LNCaP clone FGC (cell line): ENCODE measurements at regions not wholly inside any gene's neighbourhood (a gene's known extent, or its start where the extent isn't known, plus 50 kb on each side); places are given as distances from the start of the nearest gene placed in this dataset.
"Not testable (repeated sequence)": the region's sequence is repeated elsewhere in the genome, so short reads cannot be mapped to it uniquely, and the experiment has no call there.

Experiments used
- DNase-seq: peaks from one replicate; pipeline ENCODE4 v3.0.0-alpha.2; 2011; ENCODE audit warnings: low read depth
- H3K4me3 ChIP-seq: 2 replicates; pipeline ENCODE4 v1.5.1; 2011; ENCODE audit warnings: mild to moderate bottlenecking, low read depth, low read length, control low read depth
- CTCF ChIP-seq: IDR thresholded peaks from 2 replicates; pipeline ENCODE4 v1.5.1; 2012; ENCODE audit warnings: mild to moderate bottlenecking; ENCODE audit not compliant: control insufficient read depth, insufficient read depth; ENCODE audit errors: extremely low read depth

- DNase-seq, result no peak
- no peak for TF ChIP-seq CTCF
- H3K4me3 ChIP-seq, result no peak overlapping the region
Measured at GRCh38 chr10:22807238-22807637, 92.9 kb upstream of the PIP4K2A start.

GRCh38 chr10:22805304-22805703, 90.9 kb upstream of the PIP4K2A start:
- H3K4me3 ChIP-seq, result no peak overlapping the region
- no peak for DNase-seq
- TF ChIP-seq CTCF, result 0 out of 2 replicates have a peak, but pooled peaks have one; percentile 20

GRCh38 chr10:22803261-22803885, 89.0 kb upstream of the PIP4K2A start:
- no peak for TF ChIP-seq CTCF
- no peak for DNase-seq
- no peak overlapping the region for H3K4me3 ChIP-seq

- no peak for TF ChIP-seq CTCF
- no peak for DNase-seq
Measured at GRCh38 chr10:22801785-22802184, 87.4 kb upstream of the PIP4K2A start.

GRCh38 chr10:22797796-22798195, 83.4 kb upstream of the PIP4K2A start:
- H3K4me3 ChIP-seq, DNase-seq: not testable (repeated sequence)

More at GRCh38 chr10:22801785-22802184, 87.4 kb upstream of the PIP4K2A start:
- no peak overlapping the region for H3K4me3 ChIP-seq

GRCh38 chr10:22795546-22795945, 81.2 kb upstream of the PIP4K2A start:
- no peak overlapping the region for H3K4me3 ChIP-seq
- TF ChIP-seq CTCF, result no peak
- peak; percentile 7 for DNase-seq

GRCh38 chr10:22792161-22792560, 77.8 kb upstream of the PIP4K2A start:
- no peak overlapping the region for H3K4me3 ChIP-seq
- no peak for TF ChIP-seq CTCF
- no peak for DNase-seq

- TF ChIP-seq CTCF, result no peak
- no peak overlapping the region for H3K4me3 ChIP-seq
- no peak for DNase-seq
Measured at GRCh38 chr10:22791665-22792064, 77.3 kb upstream of the PIP4K2A start.
